Testis (tissue), 2 donors: ENCODE measurements at regions not wholly inside any gene's neighbourhood (a gene's known extent, or its start where the extent isn't known, plus 50 kb on each side); places are given as distances from the start of the nearest gene placed in this dataset.
"Not testable (repeated sequence)": the region's sequence is repeated elsewhere in the genome, so short reads cannot be mapped to it uniquely, and the experiment has no call there.

Experiments used
- CTCF ChIP-seq, 3 experiments: fragments of 450-650 bp in 2 of 3; fragments of 200-600 bp in 1 of 3; sonication (generic) in 1 of 3; IDR thresholded peaks; one replicate each; pipeline ENCODE4 v1.5.1; 2016 to 2019; ENCODE audit warnings: antibody characterized with exemption in 3 of 3, mild to moderate bottlenecking in 2 of 3, moderate library complexity in 1 of 3
- POLR2A ChIP-seq: fragments of 450-650 bp; IDR thresholded peaks from one replicate; pipeline ENCODE4 v1.6.1; 2017; ENCODE audit warnings: antibody characterized with exemption, mild to moderate bottlenecking, moderate library complexity

GRCh38 chr13:81339666-81340065 is 998.7 kb upstream of the SPRY2 start:
- TF ChIP-seq CTCF (IDR thresholded peaks at IDR 0.05); POLR2A: not testable (repeated sequence)
